ENCODE measurements at regions not wholly inside any gene's neighbourhood (a gene's known extent, or its start where the extent isn't known, plus 50 kb on each side); places are given as distances from the start of the nearest gene placed in this dataset.

DNA sequence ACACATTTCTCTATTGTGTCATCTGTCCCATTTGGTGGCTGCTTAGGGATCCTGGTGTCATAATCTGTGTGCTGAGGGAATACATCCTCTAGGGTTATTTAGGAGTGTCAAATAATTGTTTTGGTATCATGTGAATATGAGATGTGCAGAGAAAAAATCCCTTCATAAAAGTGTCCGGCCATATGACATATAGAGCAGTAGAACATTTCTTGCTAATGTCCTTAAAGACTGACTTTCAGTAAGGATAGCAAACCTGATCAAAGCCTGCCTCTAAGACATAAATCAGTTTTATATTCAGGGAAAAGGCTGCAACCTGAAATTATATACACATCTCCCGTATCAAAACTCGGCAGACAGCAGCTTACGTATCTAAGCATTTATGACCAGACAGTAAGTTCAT is 211.6 kb downstream of the ADAM29 start:
- no peak for FAIRE-seq

DNA sequence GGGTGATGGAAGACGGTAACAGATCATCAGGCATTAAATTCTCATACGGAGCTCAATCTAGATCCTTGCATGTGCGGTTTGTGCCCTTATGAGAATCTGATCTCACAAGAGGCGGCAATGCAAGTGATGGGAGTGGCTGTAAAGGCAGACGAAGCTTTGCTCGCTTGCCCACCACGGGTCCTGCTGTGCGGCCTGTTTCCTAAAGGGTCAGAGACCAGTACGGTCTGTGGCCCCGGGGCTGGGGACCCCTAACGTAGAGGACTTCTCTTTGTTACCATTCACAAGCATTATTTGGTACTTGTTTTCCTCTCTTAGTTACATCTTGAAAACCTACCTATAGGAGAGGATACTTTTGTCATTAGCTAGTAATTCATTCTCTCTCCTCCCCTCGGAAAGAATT is 221.0 kb downstream of the ADAM29 start:
- no peak for FAIRE-seq

DNA sequence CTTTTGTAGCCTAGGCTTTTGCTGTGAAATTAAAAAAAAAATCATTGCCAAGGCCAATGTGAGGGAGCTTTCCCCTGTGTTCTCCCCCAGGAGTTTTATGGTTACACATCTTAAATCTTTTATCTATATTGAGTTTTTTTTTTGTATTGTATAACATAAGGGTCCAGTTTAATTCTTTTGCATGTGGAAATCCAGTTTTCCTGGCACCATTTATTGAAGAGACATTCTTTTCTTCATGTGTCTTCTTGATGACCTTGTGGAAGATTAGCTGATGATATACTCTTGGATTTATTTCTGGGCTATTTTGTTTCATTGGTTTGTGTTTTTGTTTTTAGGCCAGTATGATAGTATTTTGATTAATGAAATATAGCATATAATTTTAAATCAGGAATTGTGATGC is 225.0 kb downstream of the ADAM29 start:
- no peak for FAIRE-seq

DNA sequence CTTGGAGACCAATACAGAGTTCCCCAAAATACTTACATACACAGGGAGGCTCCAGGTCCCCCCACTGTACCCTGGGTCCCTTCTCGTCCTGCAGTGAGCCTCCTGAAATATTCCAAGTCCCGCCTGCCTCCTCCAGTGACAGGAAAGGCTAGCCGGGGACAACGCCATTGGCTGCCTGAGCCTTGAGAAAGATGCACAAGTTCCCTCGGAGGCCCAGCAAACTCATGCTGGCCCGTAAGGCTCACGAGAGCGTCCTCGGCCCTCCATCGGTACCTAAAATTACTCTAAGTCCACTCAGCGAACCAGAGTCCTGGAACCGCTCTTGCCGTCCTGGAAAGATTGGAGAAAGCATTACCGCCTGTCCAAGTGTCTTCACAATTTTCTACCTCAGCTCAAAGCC is 228.6 kb downstream of the ADAM29 start:
- no peak for FAIRE-seq

DNA sequence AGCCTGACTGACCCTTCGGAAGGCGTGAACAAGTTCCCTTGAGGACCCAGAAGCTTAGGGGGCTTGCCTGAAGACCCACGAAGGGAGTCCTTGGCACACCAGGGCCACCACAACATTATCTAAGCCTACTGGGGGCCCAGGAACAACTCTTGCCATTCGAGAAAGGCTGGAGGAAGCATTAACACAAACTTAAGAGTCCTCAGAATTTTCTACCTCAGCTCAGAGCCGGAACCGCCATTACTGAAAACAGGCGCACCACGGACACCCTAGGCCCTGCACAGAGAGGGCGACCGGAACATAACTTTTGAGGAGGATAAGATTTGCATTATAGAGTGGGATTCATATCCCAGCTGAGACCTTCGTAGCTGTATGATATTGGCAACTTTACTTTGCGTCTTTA is 229.1 kb downstream of the ADAM29 start:
- no peak for FAIRE-seq

DNA sequence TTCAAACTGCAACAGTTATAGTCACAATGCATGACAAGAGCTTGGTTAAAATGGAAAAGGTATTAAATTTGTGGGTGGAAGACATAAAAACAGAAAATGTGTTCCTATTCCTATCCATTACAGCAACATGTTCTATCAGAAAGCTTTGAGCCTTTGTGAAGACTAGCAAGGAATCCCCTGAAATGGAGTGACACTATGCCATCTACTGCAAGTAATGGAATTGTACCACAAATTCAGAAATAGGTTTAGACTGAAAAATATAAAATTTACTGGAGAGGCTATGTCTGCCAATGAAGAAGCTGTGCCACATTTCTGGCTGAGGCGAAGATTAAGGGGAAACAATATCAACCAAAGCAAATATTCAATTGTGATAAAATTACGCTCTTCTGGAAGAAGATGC is 247.9 kb downstream of the ADAM29 start:
- no peak for FAIRE-seq

DNA sequence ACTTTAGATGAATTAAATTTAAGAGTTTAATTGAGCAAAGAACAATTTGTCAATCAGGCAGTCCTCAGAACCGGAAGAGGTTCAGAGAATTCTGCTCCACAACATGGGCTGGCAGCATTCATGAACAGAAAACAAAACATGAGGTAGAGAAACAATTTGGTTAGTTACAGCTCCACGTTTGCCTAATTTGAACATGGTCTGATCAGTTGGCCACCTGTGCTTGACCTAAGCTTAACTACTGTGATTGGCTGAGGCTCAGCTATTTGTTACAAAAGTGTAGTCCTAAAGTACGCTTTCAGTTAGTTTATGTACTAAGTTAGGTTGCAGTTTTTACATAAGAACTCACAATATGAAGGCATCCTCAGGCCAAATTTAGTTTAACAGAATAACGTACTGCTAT is 258.6 kb downstream of the ADAM29 start:
- no peak for FAIRE-seq

DNA sequence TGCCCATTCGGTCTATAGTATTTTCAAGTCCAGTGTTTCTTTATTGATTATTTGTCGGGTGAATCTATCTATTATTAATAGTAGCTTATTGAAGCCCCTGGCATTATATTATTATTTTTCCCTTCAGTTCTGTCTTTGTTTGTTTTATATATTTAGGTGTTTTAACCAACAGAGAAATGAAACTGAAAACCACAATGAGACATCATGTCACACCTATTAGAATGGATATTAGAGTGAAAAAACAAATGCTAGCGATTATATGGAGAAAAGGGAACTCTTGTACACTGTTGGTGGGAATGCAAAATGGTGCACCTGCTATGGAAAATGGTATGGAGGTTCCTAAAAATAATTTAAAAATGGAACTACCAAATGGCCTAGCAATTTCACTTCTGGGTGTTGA is 272.5 kb downstream of the ADAM29 start:
- no peak for FAIRE-seq

DNA sequence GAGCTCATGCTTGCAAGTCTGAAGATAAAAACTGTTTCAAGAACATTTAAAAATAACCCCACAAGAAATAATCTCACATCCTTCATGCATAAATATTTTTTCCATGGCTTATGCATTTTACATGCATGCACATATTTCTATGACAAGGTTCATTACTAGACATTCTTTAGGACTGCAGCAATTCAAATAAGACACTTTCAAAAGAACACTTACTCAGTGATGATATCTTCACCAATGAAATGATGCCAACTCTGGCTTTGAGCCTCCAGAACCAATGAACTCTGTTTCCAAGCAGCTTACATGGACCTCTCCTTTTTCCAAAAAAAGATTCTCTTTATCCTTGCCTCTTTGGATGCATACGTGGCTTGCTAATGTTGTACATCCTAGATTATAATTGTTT is 279.9 kb downstream of the ADAM29 start:
- FAIRE-seq = no peak

DNA sequence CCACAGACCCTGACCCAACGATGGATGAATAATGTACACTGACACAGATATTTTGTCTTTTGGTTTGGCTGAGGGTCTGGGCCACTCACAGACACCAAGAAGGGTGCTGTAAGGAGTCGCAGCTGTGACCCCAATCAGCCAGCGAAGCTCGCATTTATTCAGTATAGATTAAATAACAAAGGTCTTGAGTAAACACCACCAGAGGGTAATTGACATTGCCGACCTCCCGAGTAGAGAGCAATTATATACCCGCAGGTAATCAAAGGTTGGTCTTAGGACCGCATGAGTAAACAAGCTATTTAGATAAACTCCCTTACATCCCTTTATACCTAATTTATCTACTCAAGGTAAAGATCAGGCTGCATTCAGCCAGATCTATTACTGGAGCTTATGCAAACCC is 297.1 kb downstream of the ADAM29 start:
- FAIRE-seq = no peak

DNA sequence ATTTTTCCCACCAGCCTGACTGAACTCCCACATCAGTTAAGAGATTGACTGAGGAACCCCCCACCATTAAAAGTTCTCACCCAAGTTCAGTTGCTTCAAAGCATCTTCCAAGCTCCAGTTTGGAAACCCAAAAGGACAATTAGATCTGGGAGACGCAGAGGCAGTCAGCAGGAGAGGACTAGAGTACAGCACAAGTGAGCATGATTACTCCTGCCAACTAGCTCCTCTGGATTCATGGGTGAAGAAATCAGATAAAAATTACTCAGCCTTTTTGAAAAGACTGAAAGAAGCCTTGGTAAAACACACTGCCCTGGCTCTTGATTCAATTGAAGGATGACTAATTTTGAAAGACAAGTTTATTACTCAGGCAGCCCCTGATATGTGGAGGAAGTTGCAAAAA is 297.5 kb downstream of the ADAM29 start:
- no peak for FAIRE-seq

DNA sequence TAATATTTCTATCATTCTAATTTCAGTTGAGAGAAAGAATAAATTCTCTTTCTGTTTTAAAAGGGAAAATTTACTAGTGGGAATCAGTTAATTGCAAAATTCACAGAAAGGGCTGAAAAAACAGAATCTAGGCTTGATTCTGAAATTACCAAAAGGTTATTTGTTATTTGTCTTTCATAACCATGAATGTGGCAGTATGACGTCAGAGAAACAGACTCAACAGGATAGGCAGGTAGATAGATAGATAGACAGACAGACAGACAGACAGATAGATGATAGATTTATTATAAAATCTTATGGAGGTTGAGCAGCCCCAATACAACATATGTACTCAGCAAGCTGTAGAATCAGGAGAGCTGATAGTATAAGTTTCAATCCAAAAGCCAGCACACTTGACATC is 311.0 kb downstream of the ADAM29 start:
- no peak for FAIRE-seq

DNA sequence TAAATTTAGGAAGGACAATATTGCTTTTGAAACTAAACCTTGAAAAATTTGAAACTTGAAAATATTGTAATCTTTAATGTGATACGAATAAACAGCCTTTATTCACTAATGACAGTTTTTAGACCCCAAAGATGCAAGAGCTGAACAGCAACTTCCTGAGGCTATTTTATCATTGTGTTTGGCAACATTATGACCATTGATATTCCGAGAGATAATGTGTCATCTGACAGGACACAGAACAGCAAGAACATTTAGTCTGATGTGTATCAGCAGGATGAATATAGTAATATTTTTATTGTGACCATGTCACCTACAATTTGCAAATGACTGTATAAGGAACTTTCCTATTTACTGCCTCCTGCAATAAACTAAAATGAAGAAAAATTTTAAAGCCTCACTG is 316.0 kb downstream of the ADAM29 start:
- no peak for FAIRE-seq

DNA sequence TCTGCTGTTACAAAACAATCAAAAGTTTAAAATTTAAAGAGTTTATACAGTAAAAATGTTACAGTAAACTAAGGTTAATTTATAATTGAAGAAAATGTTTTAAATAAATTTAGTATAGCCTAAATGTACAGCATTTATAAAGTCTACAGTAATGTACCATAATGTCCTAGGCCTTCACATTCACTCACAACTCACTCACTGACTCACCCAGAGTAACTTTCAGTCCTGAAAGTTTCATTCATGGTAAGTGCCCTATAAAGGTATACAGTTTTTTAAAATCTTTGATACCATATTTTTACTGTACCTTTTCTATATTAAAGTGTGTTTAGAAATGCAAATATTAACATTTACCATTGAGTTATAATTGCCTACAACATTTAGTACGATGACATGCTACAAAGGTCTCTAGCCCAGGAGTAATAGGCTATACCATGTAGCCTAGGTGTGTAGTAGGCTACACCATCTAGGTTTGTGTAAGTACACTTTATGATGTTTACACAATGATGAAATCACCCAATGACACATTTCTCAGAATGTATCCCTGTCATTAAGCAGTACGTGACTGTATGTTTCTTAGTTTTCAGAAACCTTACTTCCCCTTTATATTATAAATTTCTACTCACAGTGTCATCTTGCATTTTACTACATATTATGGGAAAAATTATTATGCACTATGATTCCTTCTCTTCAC is 320.8 kb downstream of the ADAM29 start:
- peak; percentile 44 for FAIRE-seq

DNA sequence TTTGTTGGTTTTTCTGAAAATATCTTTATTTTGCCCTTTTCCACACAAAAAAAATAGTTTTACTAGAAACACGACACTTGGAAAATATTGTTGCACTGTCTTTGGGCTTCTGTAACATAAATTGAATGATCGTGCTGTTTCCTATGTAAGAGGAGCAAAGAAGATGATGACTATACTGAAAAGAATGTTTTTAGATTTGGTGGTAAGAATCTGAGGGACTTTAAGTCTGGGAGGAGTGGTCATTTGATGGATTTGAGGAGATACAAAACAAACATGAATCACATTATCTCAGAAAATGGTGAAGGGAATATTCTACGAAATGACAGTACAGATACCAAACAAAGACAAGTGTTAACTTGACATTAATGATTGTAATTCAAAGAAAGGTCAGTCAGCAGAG is 328.8 kb downstream of the ADAM29 start:
- no peak for FAIRE-seq

DNA sequence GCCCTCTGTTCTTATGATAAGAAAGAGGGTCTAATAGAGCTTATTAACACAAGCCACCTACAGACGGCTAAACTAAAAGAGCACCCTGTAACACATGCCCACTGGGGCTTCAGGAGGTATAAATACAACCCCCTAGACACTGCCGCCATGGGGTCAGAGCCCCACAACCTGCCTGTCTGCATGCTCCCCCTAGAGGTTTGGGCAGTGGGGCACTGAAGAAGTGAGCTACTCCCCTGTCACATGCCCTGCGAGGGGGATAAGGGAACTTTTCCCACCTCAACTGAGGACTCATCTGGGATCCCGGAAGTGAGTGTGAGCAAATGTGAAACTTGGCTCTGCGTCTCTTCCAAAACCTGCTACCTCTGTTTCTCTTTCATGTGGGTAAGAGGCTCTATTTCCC is 334.5 kb downstream of the ADAM29 start:
- no peak for FAIRE-seq

DNA sequence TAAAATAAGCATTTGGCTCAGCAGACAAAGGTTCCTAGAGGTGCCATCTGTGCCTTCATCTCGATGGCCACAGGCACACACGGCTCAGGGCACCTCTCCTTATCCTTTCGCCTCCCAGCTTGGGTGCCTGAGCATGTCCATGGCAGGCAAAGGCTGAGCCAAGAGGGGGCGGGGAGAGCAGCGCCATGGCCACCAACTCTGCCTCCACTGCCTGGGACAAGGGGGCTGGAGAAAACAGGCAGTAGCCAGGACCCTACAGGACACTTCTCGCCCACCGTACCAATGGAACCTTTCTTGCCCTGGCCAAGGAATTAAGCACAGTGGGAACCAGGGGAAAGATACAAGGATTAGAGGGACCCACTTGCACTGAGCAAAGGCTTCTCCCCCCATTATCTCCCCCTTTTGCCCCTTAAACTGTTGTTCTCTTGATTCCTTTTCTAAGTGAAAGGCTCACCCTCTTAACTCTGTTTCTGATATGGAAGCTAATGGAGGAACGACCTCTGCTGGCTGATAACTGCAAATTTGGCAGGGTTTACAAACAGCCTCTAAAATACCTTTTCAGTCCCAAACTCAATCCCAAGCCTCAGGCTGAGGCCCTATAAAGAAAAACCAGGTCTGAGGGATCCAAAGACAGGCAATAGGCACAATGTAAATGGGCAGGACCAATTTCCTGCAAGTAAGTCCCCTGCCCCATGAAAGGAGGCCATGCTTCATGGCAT is 335.2 kb downstream of the ADAM29 start:
- FAIRE-seq = no peak

DNA sequence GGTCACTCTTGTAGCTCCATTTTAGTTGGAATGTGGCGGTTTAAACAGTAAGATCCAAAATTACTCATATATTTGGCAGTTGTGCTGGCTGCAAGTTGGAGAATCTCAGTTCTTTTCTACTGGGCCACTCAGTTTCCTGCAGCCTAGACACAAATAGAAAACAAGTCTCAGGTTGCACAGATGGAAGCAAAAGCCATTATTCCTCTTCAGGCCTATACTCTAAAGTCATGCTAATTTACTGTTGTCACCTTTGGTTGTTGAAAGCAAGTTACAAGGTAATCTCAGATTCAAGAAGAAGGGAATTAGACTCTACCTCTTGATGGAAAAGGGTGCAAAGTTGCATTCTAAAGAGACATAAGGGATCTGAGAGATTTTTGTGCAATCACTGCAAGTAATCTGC is 345.4 kb downstream of the ADAM29 start:
- FAIRE-seq = no peak

DNA sequence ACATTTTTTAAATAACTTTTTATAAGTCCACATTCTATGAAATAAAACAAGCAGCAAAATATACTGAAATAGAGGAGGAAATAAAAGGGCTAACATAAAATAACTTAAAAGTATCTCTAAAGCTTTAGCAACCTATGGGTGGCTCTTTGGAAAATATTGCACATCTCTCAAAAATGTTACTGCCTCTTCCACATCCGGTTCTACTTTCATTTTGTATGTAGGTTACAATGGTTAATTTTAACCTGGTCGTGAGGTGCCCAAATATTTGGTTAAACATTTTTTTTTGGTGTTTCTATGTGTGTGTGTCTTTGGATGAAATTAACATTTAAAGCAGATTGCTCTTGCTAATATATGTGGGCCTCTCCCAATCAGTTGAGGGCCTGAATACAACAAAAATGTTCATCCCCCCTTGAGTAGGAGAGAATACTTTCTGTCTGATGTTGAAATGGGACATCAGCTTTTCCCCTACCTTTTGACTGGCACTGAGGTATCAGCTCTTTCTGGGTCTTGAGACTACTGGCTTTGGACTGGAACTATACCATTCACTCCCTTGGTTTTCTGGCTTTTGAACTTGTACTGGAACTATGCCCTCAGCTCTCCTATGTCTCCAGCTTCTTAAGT is 353.0 kb downstream of the ADAM29 start:
- no peak for FAIRE-seq

DNA sequence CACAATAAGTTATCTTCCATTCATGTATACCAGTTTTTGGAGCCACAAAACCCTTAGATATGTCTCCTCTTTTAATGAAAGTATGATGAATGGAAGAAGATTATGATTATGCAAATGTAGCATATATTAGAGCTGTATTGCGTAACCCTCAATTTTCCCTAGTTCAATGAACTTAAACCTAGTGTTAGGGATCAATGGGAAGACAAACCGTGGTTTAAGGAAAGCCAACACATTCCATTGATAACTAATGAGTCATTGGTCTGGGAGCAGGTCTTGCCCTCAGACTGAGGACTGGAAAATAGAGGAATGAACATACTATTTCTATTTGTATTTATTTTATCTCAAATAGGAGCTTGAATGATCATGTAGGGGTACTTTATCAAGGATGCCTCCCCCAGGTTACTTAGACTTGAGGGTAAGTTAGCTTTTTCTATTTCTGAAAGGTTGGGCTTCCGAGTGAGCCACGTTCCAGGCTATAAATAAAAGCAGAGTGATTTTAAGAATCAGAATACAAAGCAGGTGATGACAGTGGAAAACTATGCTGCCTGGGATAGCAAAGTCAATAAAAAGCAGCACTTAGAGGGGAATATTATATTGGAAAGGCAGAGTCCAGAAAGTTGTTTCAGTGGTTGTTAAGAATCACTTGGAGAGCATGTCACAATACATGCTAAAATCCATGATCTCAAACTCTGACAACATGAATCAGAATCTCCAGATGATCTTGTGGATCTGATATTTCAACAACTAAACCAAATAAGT is 356.0 kb downstream of the ADAM29 start:
- FAIRE-seq = no peak

DNA sequence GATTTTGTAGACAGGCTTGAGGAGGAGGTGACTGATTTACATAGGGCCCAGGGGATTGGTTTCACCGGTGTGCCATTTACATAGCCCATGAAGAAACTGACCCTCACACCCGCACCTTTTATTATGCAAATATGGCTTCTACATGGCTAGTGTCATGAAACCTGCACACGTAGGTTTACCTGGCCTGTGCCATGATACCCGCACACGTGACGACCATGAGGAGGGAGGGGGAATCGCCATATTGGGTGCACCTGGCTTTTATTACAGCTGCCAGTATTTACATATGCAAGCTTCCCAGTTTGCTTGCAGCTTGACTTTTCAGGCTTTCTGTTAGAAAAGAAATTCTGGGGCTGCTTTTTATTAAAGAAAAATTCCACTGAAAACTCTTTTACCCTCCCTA is 359.7 kb downstream of the ADAM29 start:
- FAIRE-seq = no peak

DNA sequence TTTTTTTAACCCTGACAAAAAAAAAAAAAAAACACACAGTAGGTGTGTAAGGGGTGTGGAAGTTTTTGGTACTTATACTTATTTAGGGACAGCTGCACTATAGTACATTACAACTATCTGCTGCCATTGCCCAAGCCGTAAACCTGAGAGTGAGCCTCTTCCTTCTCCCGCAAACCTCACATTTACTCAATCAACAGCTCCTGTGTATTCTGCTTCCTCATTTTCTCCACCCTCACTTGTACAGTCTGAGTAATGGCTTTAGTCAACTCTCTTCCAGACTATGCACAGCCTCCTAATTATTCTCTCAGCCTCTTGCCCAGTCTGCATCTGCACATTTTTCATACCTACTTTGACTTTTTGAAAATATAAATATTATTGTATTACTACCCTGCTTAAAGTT is 362.0 kb downstream of the ADAM29 start:
- no peak for FAIRE-seq

DNA sequence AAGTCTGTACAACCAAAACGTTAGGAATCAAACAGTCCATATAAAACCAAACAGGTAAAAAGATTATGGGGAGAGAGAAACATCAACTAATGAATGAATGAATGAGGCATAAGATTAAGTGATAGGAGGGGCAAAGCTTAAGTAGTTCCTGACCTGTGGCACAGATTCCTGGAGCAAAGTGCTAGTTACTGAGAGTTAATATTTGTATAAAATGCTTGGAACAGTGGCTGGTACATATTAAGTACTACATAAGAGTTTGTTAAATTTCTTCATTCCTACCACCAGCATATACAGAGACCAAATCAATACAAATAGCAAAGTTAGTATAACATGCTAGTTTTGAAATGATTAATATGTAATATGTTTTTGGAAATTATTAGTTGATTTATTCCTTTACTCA is 363.7 kb downstream of the ADAM29 start:
- no peak for FAIRE-seq

DNA sequence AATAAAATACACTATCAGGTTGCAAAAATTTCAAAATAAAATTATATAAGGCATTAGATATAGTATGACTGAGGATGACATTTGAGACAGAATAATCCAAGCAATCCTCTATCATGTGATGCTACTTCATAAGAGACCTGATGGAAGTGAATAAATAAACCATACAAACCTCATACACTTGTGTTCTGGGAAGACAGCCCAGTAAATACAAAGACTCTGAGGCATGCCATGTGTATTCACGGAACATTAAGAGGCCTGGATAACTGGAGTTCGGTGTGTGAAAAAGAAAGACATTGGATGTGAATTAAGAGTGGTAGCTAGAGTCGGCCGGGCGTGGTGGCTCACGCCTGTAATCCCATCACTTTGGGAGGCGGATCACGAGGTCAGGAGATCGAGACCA is 364.2 kb downstream of the ADAM29 start:
- no peak for FAIRE-seq
